ENCODE measurements at regions not wholly inside any gene's neighbourhood (a gene's known extent, or its start where the extent isn't known, plus 50 kb on each side); places are given as distances from the start of the nearest gene placed in this dataset.

GRCh38 chr12:74204236-74204635 lies 333.4 kb upstream of the ATXN7L3B start:
- 72 to 75% methylated on average over 3 of the region's 3 CpGs for WGBS, 2 donors
- H3K36me3 ChIP-seq (ENCODE audit: control insufficient read depth in 4 of 4, insufficient read depth in 4 of 4, low read length in 4 of 4) = no peaks in the 10 kb centered on the region
- H3K4me3 ChIP-seq = no peak overlapping the region
- H3K4me1 ChIP-seq (ENCODE audit: control insufficient read depth in 5 of 5, insufficient read depth in 5 of 5, low read length in 5 of 5) = no peaks in the 10 kb centered on the region
- no peak overlapping the region for H3K9ac ChIP-seq (ENCODE audit: insufficient read depth in 1 of 2, low read length in 2 of 2)
- no peak for DNase-seq
- ATAC-seq (ENCODE audit: insufficient read depth, low FRiP score) = no peak
- H3K27me3 ChIP-seq (ENCODE audit: control insufficient read depth in 3 of 3, insufficient read depth in 3 of 3, low read length in 2 of 3) = no peaks in the 10 kb centered on the region
- H3K9me3 ChIP-seq (ENCODE audit: control insufficient read depth in 4 of 4, insufficient read depth in 3 of 4, low read length in 3 of 4) = peaks cover 0 to 4% (median 0%) of the 10 kb centered on the region in 4 donors
- no peak for TF ChIP-seq CTCF (IDR thresholded peaks at IDR 0.05; ENCODE audit: control extremely low read depth, extremely low read depth)
- no peak overlapping the region for H3K27ac ChIP-seq (ENCODE audit: low read depth in 1 of 2, low read length in 1 of 2)

GRCh38 chr12:74227846-74228545 lies 309.6 kb upstream of the ATXN7L3B start:
- no peak for TF ChIP-seq CTCF (IDR thresholded peaks at IDR 0.05; ENCODE audit: control extremely low read depth, extremely low read depth)
- no peak overlapping the region for H3K9ac ChIP-seq (ENCODE audit: insufficient read depth in 1 of 2, low read length in 2 of 2)
- H3K36me3 ChIP-seq (ENCODE audit: control insufficient read depth in 4 of 4, insufficient read depth in 4 of 4, low read length in 4 of 4) = no peaks in the 10 kb centered on the region
- H3K27me3 ChIP-seq (ENCODE audit: control insufficient read depth in 3 of 3, insufficient read depth in 3 of 3, low read length in 2 of 3) = no peaks in the 10 kb centered on the region
- ATAC-seq (ENCODE audit: insufficient read depth, low FRiP score) = no peak
- no peak overlapping the region for H3K4me3 ChIP-seq
- no peak overlapping the region for H3K27ac ChIP-seq (ENCODE audit: low read depth in 1 of 2, low read length in 1 of 2)
- no peaks in the 10 kb centered on the region for H3K4me1 ChIP-seq (ENCODE audit: control insufficient read depth in 5 of 5, insufficient read depth in 5 of 5, low read length in 5 of 5)
- no peaks in the 10 kb centered on the region for H3K9me3 ChIP-seq (ENCODE audit: control insufficient read depth in 4 of 4, insufficient read depth in 3 of 4, low read length in 3 of 4)
- DNase-seq = no peak
- WGBS, 2 donors = 87 to 92% methylated on average over 3 of the region's 3 CpGs

GRCh38 chr12:74229671-74230070 lies 308.0 kb upstream of the ATXN7L3B start:
- DNase-seq = no peak

More at GRCh38 chr12:74229671-74230070, 308.0 kb upstream of the ATXN7L3B start:
- H3K9me3 ChIP-seq (ENCODE audit: control insufficient read depth in 4 of 4, insufficient read depth in 3 of 4, low read length in 3 of 4) = no peaks in the 10 kb centered on the region
- no peaks in the 10 kb centered on the region for H3K36me3 ChIP-seq (ENCODE audit: control insufficient read depth in 4 of 4, insufficient read depth in 4 of 4, low read length in 4 of 4)
- H3K27ac ChIP-seq (ENCODE audit: low read depth in 1 of 2, low read length in 1 of 2) = no peak overlapping the region
- no peaks in the 10 kb centered on the region for H3K4me1 ChIP-seq (ENCODE audit: control insufficient read depth in 5 of 5, insufficient read depth in 5 of 5, low read length in 5 of 5)
- no peak for ATAC-seq (ENCODE audit: insufficient read depth, low FRiP score)
- no peak for TF ChIP-seq CTCF (IDR thresholded peaks at IDR 0.05; ENCODE audit: control extremely low read depth, extremely low read depth)
- H3K9ac ChIP-seq (ENCODE audit: insufficient read depth in 1 of 2, low read length in 2 of 2) = no peak overlapping the region
- no peaks in the 10 kb centered on the region for H3K27me3 ChIP-seq (ENCODE audit: control insufficient read depth in 3 of 3, insufficient read depth in 3 of 3, low read length in 2 of 3)
- no peak overlapping the region for H3K4me3 ChIP-seq
